ENCODE measurements at regions not wholly inside any gene's neighbourhood (a gene's known extent, or its start where the extent isn't known, plus 50 kb on each side); places are given as distances from the start of the nearest gene placed in this dataset.

DNA sequence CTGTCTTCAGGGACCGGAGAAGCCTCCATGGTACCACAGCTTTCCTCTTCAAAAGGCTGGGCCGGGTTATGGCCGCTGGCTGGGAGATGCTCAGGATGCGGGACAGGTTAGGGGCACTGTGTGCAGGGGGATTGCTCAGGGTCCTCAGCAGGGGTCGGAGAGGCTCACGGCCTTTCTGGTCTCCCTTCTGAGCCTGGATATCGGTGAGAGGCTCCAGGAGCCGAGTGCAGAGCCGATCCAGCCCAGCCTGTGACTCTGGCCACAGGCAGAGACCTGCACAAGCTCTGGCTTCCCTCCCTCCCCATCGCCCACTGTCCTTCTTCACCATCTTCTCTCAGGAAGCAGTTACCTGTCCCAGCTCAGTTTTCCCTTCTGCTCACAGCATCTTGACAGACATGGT is 306.0 kb downstream of the ZNF536 start:
- peaks cover 83% of the 10 kb centered on the region for H3K27me3 ChIP-seq (replicated peaks; ENCODE audit: insufficient read depth, low read length)
- no peaks in the 10 kb centered on the region for H3F3A ChIP-seq (ENCODE audit: insufficient read depth, low read length)
- no peak overlapping the region for H3K4me2 ChIP-seq (ENCODE audit: low read depth, low read length)
- H3K36me3 ChIP-seq (replicated peaks; ENCODE audit: insufficient read depth, low read length) = no peaks in the 10 kb centered on the region
- no peak overlapping the region for H3K4me3 ChIP-seq (ENCODE audit: low read length)
- H3K9me3 ChIP-seq (replicated peaks; ENCODE audit: insufficient read depth, low read length) = no peaks in the 10 kb centered on the region
- H3K27ac ChIP-seq (ENCODE audit: low read length) = no peak overlapping the region
- no peaks in the 10 kb centered on the region for H3K9me2 ChIP-seq (replicated peaks; ENCODE audit: insufficient read depth, low read length)
- H2AFZ ChIP-seq (ENCODE audit: low read length) = no peak overlapping the region
- DNase-seq = no peak
- no peaks in the 10 kb centered on the region for H3K79me2 ChIP-seq (ENCODE audit: low read length)
- no peak for TF ChIP-seq EZH2phosphoT487 (IDR thresholded peaks at IDR 0.05; ENCODE audit: low read length)
- TF ChIP-seq, protein P1, sequence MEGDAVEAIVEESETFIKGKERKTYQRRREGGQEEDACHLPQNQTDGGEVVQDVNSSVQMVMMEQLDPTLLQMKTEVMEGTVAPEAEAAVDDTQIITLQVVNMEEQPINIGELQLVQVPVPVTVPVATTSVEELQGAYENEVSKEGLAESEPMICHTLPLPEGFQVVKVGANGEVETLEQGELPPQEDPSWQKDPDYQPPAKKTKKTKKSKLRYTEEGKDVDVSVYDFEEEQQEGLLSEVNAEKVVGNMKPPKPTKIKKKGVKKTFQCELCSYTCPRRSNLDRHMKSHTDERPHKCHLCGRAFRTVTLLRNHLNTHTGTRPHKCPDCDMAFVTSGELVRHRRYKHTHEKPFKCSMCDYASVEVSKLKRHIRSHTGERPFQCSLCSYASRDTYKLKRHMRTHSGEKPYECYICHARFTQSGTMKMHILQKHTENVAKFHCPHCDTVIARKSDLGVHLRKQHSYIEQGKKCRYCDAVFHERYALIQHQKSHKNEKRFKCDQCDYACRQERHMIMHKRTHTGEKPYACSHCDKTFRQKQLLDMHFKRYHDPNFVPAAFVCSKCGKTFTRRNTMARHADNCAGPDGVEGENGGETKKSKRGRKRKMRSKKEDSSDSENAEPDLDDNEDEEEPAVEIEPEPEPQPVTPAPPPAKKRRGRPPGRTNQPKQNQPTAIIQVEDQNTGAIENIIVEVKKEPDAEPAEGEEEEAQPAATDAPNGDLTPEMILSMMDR (IDR thresholded peaks at IDR 0.05; ENCODE audit: low read length) = no peak
- H3K4me1 ChIP-seq (ENCODE audit: low read length) = no peaks in the 10 kb centered on the region
- no peak overlapping the region for H3K9ac ChIP-seq (ENCODE audit: low read length)
- H4K20me1 ChIP-seq (ENCODE audit: insufficient read depth, low read length) = no peaks in the 10 kb centered on the region

DNA sequence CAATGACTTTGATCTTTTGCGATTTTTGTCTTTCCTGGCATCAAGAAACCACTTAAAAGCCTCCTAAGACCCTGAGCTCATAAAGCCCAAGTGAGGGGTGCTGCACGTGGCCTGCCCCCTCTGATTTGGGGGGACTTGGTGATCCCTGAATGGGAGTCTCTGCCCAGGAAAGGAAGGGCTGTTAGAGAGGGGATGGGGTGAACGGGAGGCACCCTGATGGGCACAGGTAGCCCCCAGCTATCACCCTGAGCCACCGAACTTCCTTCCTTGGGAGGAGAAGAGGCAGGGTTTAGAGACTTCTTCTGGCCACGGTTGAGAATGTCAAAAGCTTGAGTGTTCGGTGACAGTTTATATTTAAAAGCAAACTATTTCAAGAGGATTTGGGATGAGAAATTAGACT is 305.5 kb downstream of the ZNF536 start:
- Histone ChIP-seq H3K9ac (ENCODE audit: low read length) (no peak overlapping the region), H3K27me3 (replicated peaks; ENCODE audit: insufficient read depth, low read length) (peaks cover 86% of the 10 kb centered on the region), H3K27ac (ENCODE audit: low read length) (no peak overlapping the region), H3K4me1 (ENCODE audit: low read length) (no peaks in the 10 kb centered on the region), H4K20me1 (ENCODE audit: insufficient read depth, low read length) (no peaks in the 10 kb centered on the region), H3K4me3 (ENCODE audit: low read length) (no peak overlapping the region), H3K36me3 (replicated peaks; ENCODE audit: insufficient read depth, low read length) (no peaks in the 10 kb centered on the region), H3K9me3 (replicated peaks; ENCODE audit: insufficient read depth, low read length) (no peaks in the 10 kb centered on the region), H3K4me2 (ENCODE audit: low read depth, low read length) (no peak overlapping the region), H2AFZ (ENCODE audit: low read length) (no peak overlapping the region), H3F3A (ENCODE audit: insufficient read depth, low read length) (no peaks in the 10 kb centered on the region), H3K79me2 (ENCODE audit: low read length) (no peaks in the 10 kb centered on the region), H3K9me2 (replicated peaks; ENCODE audit: insufficient read depth, low read length) (no peaks in the 10 kb centered on the region)
- TF ChIP-seq, protein P1 (IDR thresholded peaks at IDR 0.05; ENCODE audit: low read length) = no peak
- TF ChIP-seq EZH2phosphoT487 (IDR thresholded peaks at IDR 0.05; ENCODE audit: low read length) = no peak
- no peak for TF ChIP-seq EZH2 (optimal IDR thresholded peaks at IDR 0.05; ENCODE audit: low read depth, low read length)
- DNase-seq = no peak

DNA sequence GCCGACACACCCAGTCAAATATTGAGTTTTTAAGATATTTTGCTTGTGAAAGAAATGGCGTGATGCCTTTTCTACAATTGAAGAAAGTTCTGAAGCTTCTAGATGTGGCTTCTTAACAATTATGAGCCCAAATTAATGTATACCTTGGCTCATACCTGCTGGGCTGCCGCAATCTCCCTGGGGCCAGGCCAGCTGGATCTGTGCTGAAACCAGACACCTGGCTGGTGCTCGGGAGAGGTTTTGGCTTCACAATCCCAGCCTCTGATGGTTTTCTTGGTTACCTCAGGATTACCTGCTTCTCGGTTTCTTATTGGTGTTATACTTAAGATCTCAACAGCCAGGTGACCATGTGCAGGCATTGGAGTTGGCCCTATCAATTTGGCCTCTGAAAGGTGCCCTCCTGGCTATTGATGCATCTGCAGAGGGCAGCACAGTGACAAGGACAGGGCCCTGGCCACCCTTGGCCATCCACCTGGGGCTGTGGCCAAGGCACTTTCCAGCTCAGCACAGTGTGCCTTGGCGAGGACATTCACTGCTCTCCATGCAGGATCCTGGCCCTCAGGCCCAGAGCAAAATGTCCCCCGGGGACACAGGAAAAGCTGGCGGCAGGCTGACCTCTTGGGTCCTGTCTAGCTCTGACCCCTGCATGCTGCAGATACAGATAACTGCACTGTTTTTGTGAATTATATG is 305.0 kb downstream of the ZNF536 start:
- TF ChIP-seq, protein P1 (IDR thresholded peaks at IDR 0.05; ENCODE audit: low read length) = no peak
- no peak for TF ChIP-seq EZH2phosphoT487 (IDR thresholded peaks at IDR 0.05; ENCODE audit: low read length)
- TF ChIP-seq EZH2 (optimal IDR thresholded peaks at IDR 0.05; ENCODE audit: low read depth, low read length) = no peak
- peaks cover 86% of the 10 kb centered on the region for H3K27me3 ChIP-seq (replicated peaks; ENCODE audit: insufficient read depth, low read length)
- no peak overlapping the region for H3K9ac ChIP-seq (ENCODE audit: low read length)
- no peak for DNase-seq
- no peak overlapping the region for H3K27ac ChIP-seq (ENCODE audit: low read length)
- H2AFZ ChIP-seq (ENCODE audit: low read length) = no peak overlapping the region
- H3K4me3 ChIP-seq (ENCODE audit: low read length) = no peak overlapping the region
- no peaks in the 10 kb centered on the region for H3K4me1 ChIP-seq (ENCODE audit: low read length)
- no peaks in the 10 kb centered on the region for H3K36me3 ChIP-seq (replicated peaks; ENCODE audit: insufficient read depth, low read length)
- no peaks in the 10 kb centered on the region for H3K79me2 ChIP-seq (ENCODE audit: low read length)
- no peaks in the 10 kb centered on the region for H3F3A ChIP-seq (ENCODE audit: insufficient read depth, low read length)
- no peaks in the 10 kb centered on the region for H3K9me2 ChIP-seq (replicated peaks; ENCODE audit: insufficient read depth, low read length)
- H3K9me3 ChIP-seq (replicated peaks; ENCODE audit: insufficient read depth, low read length) = no peaks in the 10 kb centered on the region
- H3K4me2 ChIP-seq (ENCODE audit: low read depth, low read length) = no peak overlapping the region
- H4K20me1 ChIP-seq (ENCODE audit: insufficient read depth, low read length) = no peaks in the 10 kb centered on the region

Data from MM.1S (cell line).